SH-SY5Y (cell line): ENCODE measurements at regions not wholly inside any gene's neighbourhood (a gene's known extent, or its start where the extent isn't known, plus 50 kb on each side); places are given as distances from the start of the nearest gene placed in this dataset.

Experiments
- GATA2 ChIP-seq: IDR thresholded peaks from 2 replicates; pipeline ENCODE4 v1.6.1; 2011; ENCODE audit warnings: mild to moderate bottlenecking, low read depth, low read length
- GATA3 ChIP-seq: IDR thresholded peaks from 2 replicates; pipeline ENCODE4 v1.6.1; 2011; ENCODE audit warnings: low read depth, mild to moderate bottlenecking, low read length, moderate library complexity

- TF ChIP-seq GATA3 (no peak), GATA2 (no peak)
Observed at GRCh38 chr2:212677466-212677865, 138.9 kb upstream of the ERBB4 start.
